ENCODE measurements at regions not wholly inside any gene's neighbourhood (a gene's known extent, or its start where the extent isn't known, plus 50 kb on each side); places are given as distances from the start of the nearest gene placed in this dataset.

DNA sequence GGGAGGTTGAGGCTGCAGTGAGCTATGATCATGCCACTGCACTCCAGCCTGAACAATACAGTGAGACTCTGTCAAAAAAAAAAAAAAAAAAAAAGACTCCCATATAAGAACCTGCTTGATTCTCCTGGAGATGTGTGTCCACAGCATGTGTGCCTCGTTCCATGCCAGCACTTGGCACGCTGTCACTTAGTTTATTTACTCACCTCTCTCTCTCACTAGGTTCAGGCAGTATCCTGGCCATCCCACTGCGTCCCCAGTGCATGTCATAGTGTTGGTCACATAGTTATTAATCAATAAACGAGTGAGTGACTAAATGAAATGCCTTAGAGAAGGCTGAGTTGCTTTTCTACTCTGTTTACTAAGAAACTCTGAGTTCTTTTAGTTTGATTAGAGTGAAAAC, 79.1 kb upstream of the GPR12 start:
- Histone ChIP-seq H3K4me3 (ENCODE audit: low read depth, low read length) (no peak overlapping the region), H3K36me3 (ENCODE audit: control insufficient read depth, insufficient read depth, low read length) (no peaks in the 10 kb centered on the region), H3K27me3 (ENCODE audit: control insufficient read depth, insufficient read depth, low read length) (no peaks in the 10 kb centered on the region)
- TF ChIP-seq, protein P1, sequence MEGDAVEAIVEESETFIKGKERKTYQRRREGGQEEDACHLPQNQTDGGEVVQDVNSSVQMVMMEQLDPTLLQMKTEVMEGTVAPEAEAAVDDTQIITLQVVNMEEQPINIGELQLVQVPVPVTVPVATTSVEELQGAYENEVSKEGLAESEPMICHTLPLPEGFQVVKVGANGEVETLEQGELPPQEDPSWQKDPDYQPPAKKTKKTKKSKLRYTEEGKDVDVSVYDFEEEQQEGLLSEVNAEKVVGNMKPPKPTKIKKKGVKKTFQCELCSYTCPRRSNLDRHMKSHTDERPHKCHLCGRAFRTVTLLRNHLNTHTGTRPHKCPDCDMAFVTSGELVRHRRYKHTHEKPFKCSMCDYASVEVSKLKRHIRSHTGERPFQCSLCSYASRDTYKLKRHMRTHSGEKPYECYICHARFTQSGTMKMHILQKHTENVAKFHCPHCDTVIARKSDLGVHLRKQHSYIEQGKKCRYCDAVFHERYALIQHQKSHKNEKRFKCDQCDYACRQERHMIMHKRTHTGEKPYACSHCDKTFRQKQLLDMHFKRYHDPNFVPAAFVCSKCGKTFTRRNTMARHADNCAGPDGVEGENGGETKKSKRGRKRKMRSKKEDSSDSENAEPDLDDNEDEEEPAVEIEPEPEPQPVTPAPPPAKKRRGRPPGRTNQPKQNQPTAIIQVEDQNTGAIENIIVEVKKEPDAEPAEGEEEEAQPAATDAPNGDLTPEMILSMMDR (IDR thresholded peaks at IDR 0.05; ENCODE audit: insufficient read depth, low read length, poor library complexity, severe bottlenecking) = no peak
- no peak for DNase-seq (ENCODE audit: low read depth)

DNA sequence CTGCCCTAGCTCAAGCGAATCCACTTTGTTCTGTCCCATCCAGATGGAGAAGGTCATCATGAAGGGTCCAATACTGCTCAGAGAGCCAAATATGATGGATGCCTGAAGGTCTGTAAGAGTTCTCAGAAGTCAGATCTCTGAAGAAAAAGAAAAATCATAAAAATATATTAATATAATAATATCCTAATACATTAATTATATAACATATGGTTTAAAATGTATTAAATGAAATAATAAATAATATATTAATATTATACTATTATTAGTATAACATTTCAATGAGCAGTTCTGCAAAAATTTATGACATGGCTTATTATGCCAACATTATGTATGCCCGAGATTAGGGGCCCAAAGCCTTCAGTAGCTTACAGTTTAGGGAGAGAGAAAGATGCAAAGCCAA, 78.2 kb upstream of the GPR12 start:
- TF ChIP-seq, protein P1 (IDR thresholded peaks at IDR 0.05; ENCODE audit: insufficient read depth, low read length, poor library complexity, severe bottlenecking) = no peak
- DNase-seq (ENCODE audit: low read depth) = no peak
- H3K4me3 ChIP-seq (ENCODE audit: low read depth, low read length) = no peak overlapping the region
- no peaks in the 10 kb centered on the region for H3K27me3 ChIP-seq (ENCODE audit: control insufficient read depth, insufficient read depth, low read length)
- no peaks in the 10 kb centered on the region for H3K36me3 ChIP-seq (ENCODE audit: control insufficient read depth, insufficient read depth, low read length)

DNA sequence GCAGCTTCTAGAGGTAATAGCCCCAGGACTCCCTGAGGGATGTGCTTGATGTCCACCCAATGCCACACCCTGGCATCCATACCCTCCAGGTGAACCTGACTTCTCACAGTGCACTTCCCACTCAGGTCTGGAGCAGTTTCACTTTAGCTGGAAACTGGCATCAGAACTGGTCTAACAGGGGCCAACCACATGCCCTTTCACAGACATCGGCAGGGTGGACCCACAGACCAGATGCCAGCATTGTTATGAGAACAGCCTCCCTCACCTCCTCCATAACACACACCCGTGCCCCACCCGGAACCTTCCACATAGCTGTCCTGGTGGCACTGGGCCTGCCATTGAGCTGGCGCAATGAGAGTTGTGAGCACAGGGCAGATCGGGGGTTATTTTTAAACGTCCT, 77.4 kb upstream of the GPR12 start:
- no peaks in the 10 kb centered on the region for H3K36me3 ChIP-seq (ENCODE audit: control insufficient read depth, insufficient read depth, low read length)
- H3K4me3 ChIP-seq (ENCODE audit: low read depth, low read length) = no peak overlapping the region
- TF ChIP-seq, protein P1 (IDR thresholded peaks at IDR 0.05; ENCODE audit: insufficient read depth, low read length, poor library complexity, severe bottlenecking) = no peak
- H3K27me3 ChIP-seq (ENCODE audit: control insufficient read depth, insufficient read depth, low read length) = no peaks in the 10 kb centered on the region
- no peak for DNase-seq (ENCODE audit: low read depth)

DNA sequence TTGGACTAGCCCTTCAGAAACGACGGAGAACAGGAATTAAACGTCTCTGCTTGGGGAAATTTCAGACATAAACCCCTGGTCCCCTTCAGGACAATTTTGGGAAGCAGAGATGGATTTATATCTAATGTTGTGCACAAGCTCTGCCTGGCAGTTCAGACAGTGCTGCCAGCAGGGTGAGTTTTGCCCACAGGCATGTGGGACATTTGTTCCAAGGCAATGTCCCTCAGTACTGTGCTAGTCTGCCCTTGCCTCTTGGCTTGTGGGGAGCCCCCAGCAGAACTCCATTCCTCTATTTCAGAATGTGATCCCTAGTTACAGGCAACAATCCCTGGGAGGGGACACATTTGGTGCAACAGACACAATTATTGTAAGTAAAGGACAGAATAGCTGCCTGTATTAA, 76.5 kb upstream of the GPR12 start:
- Histone ChIP-seq H3K4me3 (ENCODE audit: low read depth, low read length) (no peak overlapping the region), H3K27me3 (ENCODE audit: control insufficient read depth, insufficient read depth, low read length) (no peaks in the 10 kb centered on the region), H3K36me3 (ENCODE audit: control insufficient read depth, insufficient read depth, low read length) (no peaks in the 10 kb centered on the region)
- TF ChIP-seq, protein P1 (IDR thresholded peaks at IDR 0.05; ENCODE audit: insufficient read depth, low read length, poor library complexity, severe bottlenecking) = no peak
- DNase-seq (ENCODE audit: low read depth) = no peak

DNA sequence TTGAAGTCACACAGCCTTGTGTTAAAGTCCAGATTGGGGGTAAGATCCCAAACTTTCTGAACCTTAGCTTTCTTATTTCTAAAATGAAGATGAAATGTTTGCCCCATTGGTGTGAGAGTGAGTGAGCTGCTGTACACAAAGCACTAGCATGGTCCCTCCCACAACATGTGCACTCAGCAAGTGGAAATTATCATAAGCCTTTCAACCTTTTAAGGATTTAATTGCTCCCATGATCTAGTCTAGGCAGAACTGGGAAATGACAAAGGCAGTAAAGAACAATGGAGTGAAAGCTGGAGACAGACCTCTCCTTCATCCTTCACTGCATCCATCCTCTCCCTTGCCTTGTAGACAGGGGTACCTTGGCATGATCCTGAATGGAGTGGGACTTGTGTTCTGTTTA, 76.0 kb upstream of the GPR12 start:
- no peak for DNase-seq (ENCODE audit: low read depth)
- TF ChIP-seq, protein P1 (IDR thresholded peaks at IDR 0.05; ENCODE audit: insufficient read depth, low read length, poor library complexity, severe bottlenecking) = no peak
- no peak overlapping the region for H3K4me3 ChIP-seq (ENCODE audit: low read depth, low read length)
- H3K36me3 ChIP-seq (ENCODE audit: control insufficient read depth, insufficient read depth, low read length) = no peaks in the 10 kb centered on the region
- H3K27me3 ChIP-seq (ENCODE audit: control insufficient read depth, insufficient read depth, low read length) = no peaks in the 10 kb centered on the region

DNA sequence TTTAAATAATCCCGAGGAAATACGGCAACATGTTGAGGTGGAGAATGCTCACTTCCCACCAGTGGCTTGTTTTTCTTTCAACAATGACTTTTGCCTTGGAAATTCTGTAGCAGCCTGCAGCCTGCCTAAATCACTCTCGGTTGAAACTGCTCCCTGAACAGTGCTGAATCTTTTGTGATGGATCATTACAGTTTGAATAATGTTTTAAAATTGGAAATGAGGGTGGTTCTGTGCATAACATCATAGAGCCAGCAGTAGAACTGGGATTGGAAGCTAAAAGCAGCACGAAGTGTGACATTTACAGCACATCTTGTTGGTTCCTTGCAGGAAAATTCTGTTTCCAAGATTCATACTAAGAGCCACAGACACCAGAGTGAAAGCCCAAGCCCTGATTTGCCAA, 74.1 kb upstream of the GPR12 start:
- no peak for DNase-seq (ENCODE audit: low read depth)
- no peak overlapping the region for H3K4me3 ChIP-seq (ENCODE audit: low read depth, low read length)
- H3K36me3 ChIP-seq (ENCODE audit: control insufficient read depth, insufficient read depth, low read length) = no peaks in the 10 kb centered on the region
- H3K27me3 ChIP-seq (ENCODE audit: control insufficient read depth, insufficient read depth, low read length) = no peaks in the 10 kb centered on the region
- TF ChIP-seq, protein P1 (IDR thresholded peaks at IDR 0.05; ENCODE audit: insufficient read depth, low read length, poor library complexity, severe bottlenecking) = no peak
